ENCODE measurements at regions not wholly inside any gene's neighbourhood (a gene's known extent, or its start where the extent isn't known, plus 50 kb on each side); places are given as distances from the start of the nearest gene placed in this dataset.

- intact Hi-C loops (cut with DNase I) = no loop called here
- TF ChIP-seq CTCF (IDR thresholded peaks at IDR 0.05) = no peak
- ATAC-seq = no peak
These were observed 79.6 kb downstream of the CPN2 start for GRCh38 chr3:194271460-194272035.

GRCh38 chr3:194272221-194272620, 78.9 kb downstream of the CPN2 start:
- intact Hi-C loops (cut with DNase I) = no loop called here
- no peak overlapping the region for H3K27ac ChIP-seq
- no peak for ATAC-seq

More at GRCh38 chr3:194271460-194272035, 79.6 kb downstream of the CPN2 start:
- no peak for DNase-seq
- no peaks in the 10 kb centered on the region for H3K9me3 ChIP-seq
- H3K36me3 ChIP-seq = no peaks in the 10 kb centered on the region
- H3K4me1 ChIP-seq = peaks cover 49% of the 10 kb centered on the region
- H3K27me3 ChIP-seq (ENCODE audit: low read depth) = no peaks in the 10 kb centered on the region
- peak overlapping the region; percentile 75 for H3K27ac ChIP-seq
- no peak overlapping the region for H3K4me3 ChIP-seq

GRCh38 chr3:194272861-194273742, 78.0 kb downstream of the CPN2 start:
- no peaks in the 10 kb centered on the region for H3K9me3 ChIP-seq
- intact Hi-C loops (cut with DNase I) = no loop called here
- no peak for ATAC-seq
- H3K4me3 ChIP-seq = no peak overlapping the region
- no peaks in the 10 kb centered on the region for H3K27me3 ChIP-seq (ENCODE audit: low read depth)
- TF ChIP-seq CTCF (IDR thresholded peaks at IDR 0.05) = no peak
- no peaks in the 10 kb centered on the region for H3K36me3 ChIP-seq
- DNase-seq = peak; percentile 42
- peaks cover 49% of the 10 kb centered on the region for H3K4me1 ChIP-seq
- H3K27ac ChIP-seq = no peak overlapping the region

More at GRCh38 chr3:194272221-194272620, 78.9 kb downstream of the CPN2 start:
- peak; percentile 42 for DNase-seq
- no peak for TF ChIP-seq CTCF (IDR thresholded peaks at IDR 0.05)
- Histone ChIP-seq H3K9me3 (no peaks in the 10 kb centered on the region), H3K4me3 (no peak overlapping the region), H3K36me3 (no peaks in the 10 kb centered on the region), H3K27me3 (ENCODE audit: low read depth) (no peaks in the 10 kb centered on the region), H3K4me1 (peaks cover 49% of the 10 kb centered on the region)

GRCh38 chr3:194273743-194274310, 77.3 kb downstream of the CPN2 start:
- TF ChIP-seq CTCF (IDR thresholded peaks at IDR 0.05) = no peak
- peaks cover 53% of the 10 kb centered on the region for H3K4me1 ChIP-seq
- no peaks in the 10 kb centered on the region for H3K36me3 ChIP-seq
- intact Hi-C loops (cut with DNase I) = no loop called here
- H3K4me3 ChIP-seq = no peak overlapping the region
- H3K27me3 ChIP-seq (ENCODE audit: low read depth) = no peaks in the 10 kb centered on the region
- ATAC-seq = no peak
- no peak for DNase-seq
- no peak overlapping the region for H3K27ac ChIP-seq
- no peaks in the 10 kb centered on the region for H3K9me3 ChIP-seq

- intact Hi-C loops (cut with DNase I) = no loop called here
- H3K36me3 ChIP-seq = no peaks in the 10 kb centered on the region
- ATAC-seq = no peak
- peaks cover 46% of the 10 kb centered on the region for H3K4me1 ChIP-seq
- DNase-seq = peak; percentile 14
- TF ChIP-seq CTCF (IDR thresholded peaks at IDR 0.05) = no peak
- no peaks in the 10 kb centered on the region for H3K9me3 ChIP-seq
- H3K4me3 ChIP-seq = no peak overlapping the region
- H3K27ac ChIP-seq = no peak overlapping the region
- no peaks in the 10 kb centered on the region for H3K27me3 ChIP-seq (ENCODE audit: low read depth)
These were observed 76.6 kb downstream of the CPN2 start for GRCh38 chr3:194274424-194275085.
